ENCODE measurements at regions not wholly inside any gene's neighbourhood (a gene's known extent, or its start where the extent isn't known, plus 50 kb on each side); places are given as distances from the start of the nearest gene placed in this dataset.

DNA sequence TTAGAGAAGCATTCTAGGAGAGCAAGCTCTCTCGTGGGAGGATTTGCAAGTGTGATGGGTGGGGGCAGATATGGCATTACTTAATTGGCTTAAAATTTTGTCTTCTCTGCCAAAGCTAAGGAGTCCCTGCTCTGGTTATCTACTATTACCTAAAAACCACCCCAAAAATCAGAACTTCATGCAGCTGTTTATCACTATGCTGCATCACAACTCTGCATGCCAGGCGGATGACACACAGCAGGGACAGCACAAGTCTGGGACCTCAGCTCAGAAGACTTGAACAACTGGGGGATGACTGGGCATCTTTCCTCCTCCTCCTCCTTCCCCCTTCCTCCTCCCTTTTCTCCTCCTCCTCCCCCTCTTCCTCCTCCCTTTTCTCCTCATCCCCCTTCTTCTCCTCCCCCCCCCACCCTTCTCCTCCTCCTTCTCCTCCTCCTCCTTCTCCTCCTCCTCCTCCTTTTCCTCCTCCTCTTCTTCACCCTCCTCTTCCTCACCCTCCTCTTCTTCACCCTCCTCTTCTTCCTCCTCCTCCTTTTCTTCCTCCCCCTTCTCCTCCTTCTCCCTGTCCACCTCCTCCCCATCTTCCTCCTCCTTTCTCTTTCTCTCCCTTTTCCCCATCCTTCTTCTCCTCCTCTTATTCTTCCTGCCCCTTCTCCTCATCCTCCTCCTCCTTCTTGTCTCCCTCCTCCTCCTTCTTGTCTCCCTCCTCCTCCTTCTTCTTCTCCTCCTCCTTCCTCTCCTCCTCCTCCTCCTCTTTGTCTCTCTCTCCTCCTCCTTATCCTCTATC is 218.6 kb upstream of the PMEPA1 start:
- no peak overlapping the region for H2AFZ ChIP-seq (ENCODE audit: control insufficient read depth, low read length)
- dilution Hi-C loops (cut with MboI; ENCODE audit: extremely low pct_ligation_motif_present, low sequenced_read_pairs): no loop called here
- peaks cover 48% of the 10 kb centered on the region for H3K27me3 ChIP-seq (ENCODE audit: control insufficient read depth, extremely low read depth, insufficient read depth, low read length)
- DNase-seq (ENCODE audit: low read depth, low spot score) (no peak), FAIRE-seq (no peak)
- H4K20me1 ChIP-seq (ENCODE audit: control insufficient read depth, extremely low read depth, insufficient read depth, low read length): no peaks in the 10 kb centered on the region
- no peak overlapping the region for H3K4me2 ChIP-seq (ENCODE audit: control insufficient read depth, extremely low read depth, insufficient read depth, low read depth, low read length)
- no peaks in the 10 kb centered on the region for H3K36me3 ChIP-seq (ENCODE audit: control insufficient read depth in 2 of 2, extremely low read depth in 1 of 2, insufficient read depth in 2 of 2, low read length in 2 of 2)
- no peaks in the 10 kb centered on the region for H3K9me3 ChIP-seq (ENCODE audit: control insufficient read depth, low read depth, low read length)
- H3K9me1 ChIP-seq (ENCODE audit: control insufficient read depth, extremely low read depth, insufficient read depth, low read length): no peaks in the 10 kb centered on the region
- H3K27ac ChIP-seq (ENCODE audit: control insufficient read depth, insufficient read depth, low read length): no peak overlapping the region
- no peak overlapping the region for H3K9ac ChIP-seq (ENCODE audit: control insufficient read depth, extremely low read depth, insufficient read depth, low read length)
- H3K4me3 ChIP-seq (ENCODE audit: control insufficient read depth in 2 of 3, extremely low read depth in 1 of 3, insufficient read depth in 2 of 3, low read depth in 1 of 3, low read length in 3 of 3): no peak overlapping the region
- TF ChIP-seq, protein P1, sequence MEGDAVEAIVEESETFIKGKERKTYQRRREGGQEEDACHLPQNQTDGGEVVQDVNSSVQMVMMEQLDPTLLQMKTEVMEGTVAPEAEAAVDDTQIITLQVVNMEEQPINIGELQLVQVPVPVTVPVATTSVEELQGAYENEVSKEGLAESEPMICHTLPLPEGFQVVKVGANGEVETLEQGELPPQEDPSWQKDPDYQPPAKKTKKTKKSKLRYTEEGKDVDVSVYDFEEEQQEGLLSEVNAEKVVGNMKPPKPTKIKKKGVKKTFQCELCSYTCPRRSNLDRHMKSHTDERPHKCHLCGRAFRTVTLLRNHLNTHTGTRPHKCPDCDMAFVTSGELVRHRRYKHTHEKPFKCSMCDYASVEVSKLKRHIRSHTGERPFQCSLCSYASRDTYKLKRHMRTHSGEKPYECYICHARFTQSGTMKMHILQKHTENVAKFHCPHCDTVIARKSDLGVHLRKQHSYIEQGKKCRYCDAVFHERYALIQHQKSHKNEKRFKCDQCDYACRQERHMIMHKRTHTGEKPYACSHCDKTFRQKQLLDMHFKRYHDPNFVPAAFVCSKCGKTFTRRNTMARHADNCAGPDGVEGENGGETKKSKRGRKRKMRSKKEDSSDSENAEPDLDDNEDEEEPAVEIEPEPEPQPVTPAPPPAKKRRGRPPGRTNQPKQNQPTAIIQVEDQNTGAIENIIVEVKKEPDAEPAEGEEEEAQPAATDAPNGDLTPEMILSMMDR (optimal IDR thresholded peaks at IDR 0.05 in 1 of 3, IDR thresholded peaks at IDR 0.05 in 1 of 3, conservative IDR thresholded peaks at IDR 0.05 in 1 of 3; ENCODE audit: extremely low read depth in 1 of 3, insufficient read depth in 2 of 3, low read length in 3 of 3): no peak
- TF ChIP-seq EZH2 (IDR thresholded peaks at IDR 0.05; ENCODE audit: low read length): no peak
- no peaks in the 10 kb centered on the region for H3K4me1 ChIP-seq (ENCODE audit: control insufficient read depth, extremely low read depth, insufficient read depth, low read length)
- H3K79me2 ChIP-seq (ENCODE audit: control insufficient read depth, insufficient read depth, low read length): no peaks in the 10 kb centered on the region

DNA sequence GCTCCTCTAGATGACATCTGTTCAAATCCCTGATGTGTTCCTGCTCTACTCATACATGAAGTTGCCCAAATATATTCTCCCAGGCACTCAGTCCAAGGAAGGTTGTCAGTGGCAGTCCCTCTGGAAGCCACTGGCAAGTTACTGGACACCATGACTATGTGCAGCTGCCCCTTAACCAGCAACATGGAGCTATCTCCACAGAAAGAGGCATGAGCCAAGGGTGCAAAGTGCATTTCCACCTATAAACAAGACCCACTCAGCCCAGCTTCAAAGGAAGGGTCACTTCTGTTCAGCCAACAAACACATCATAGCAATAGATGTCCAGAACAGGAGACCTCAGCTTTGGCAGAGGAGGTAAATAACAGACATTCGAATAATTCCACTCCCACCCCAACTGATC is 217.6 kb upstream of the PMEPA1 start:
- no peak for TF ChIP-seq EZH2 (IDR thresholded peaks at IDR 0.05; ENCODE audit: low read length)
- TF ChIP-seq, protein P1 (optimal IDR thresholded peaks at IDR 0.05 in 1 of 3, IDR thresholded peaks at IDR 0.05 in 1 of 3, conservative IDR thresholded peaks at IDR 0.05 in 1 of 3; ENCODE audit: extremely low read depth in 1 of 3, insufficient read depth in 2 of 3, low read length in 3 of 3): no peak
- no peak for FAIRE-seq
- Histone ChIP-seq H3K79me2 (ENCODE audit: control insufficient read depth, insufficient read depth, low read length) (no peaks in the 10 kb centered on the region), H3K9me3 (ENCODE audit: control insufficient read depth, low read depth, low read length) (no peaks in the 10 kb centered on the region), H3K4me2 (ENCODE audit: control insufficient read depth, extremely low read depth, insufficient read depth, low read depth, low read length) (no peak overlapping the region), H4K20me1 (ENCODE audit: control insufficient read depth, extremely low read depth, insufficient read depth, low read length) (no peaks in the 10 kb centered on the region), H3K36me3 (ENCODE audit: control insufficient read depth in 2 of 2, extremely low read depth in 1 of 2, insufficient read depth in 2 of 2, low read length in 2 of 2) (no peaks in the 10 kb centered on the region), H3K4me3 (ENCODE audit: control insufficient read depth in 2 of 3, extremely low read depth in 1 of 3, insufficient read depth in 2 of 3, low read depth in 1 of 3, low read length in 3 of 3) (no peak overlapping the region), H2AFZ (ENCODE audit: control insufficient read depth, low read length) (no peak overlapping the region), H3K9ac (ENCODE audit: control insufficient read depth, extremely low read depth, insufficient read depth, low read length) (no peak overlapping the region), H3K27me3 (ENCODE audit: control insufficient read depth, extremely low read depth, insufficient read depth, low read length) (peaks cover 51% of the 10 kb centered on the region), H3K4me1 (ENCODE audit: control insufficient read depth, extremely low read depth, insufficient read depth, low read length) (no peaks in the 10 kb centered on the region), H3K9me1 (ENCODE audit: control insufficient read depth, extremely low read depth, insufficient read depth, low read length) (no peaks in the 10 kb centered on the region), H3K27ac (ENCODE audit: control insufficient read depth, insufficient read depth, low read length) (no peak overlapping the region)
- dilution Hi-C loops (cut with MboI; ENCODE audit: extremely low pct_ligation_motif_present, low sequenced_read_pairs): no loop called here
- no peak for DNase-seq (ENCODE audit: low read depth, low spot score)
